ENCODE measurements at regions not wholly inside any gene's neighbourhood (a gene's known extent, or its start where the extent isn't known, plus 50 kb on each side); places are given as distances from the start of the nearest gene placed in this dataset.

DNA sequence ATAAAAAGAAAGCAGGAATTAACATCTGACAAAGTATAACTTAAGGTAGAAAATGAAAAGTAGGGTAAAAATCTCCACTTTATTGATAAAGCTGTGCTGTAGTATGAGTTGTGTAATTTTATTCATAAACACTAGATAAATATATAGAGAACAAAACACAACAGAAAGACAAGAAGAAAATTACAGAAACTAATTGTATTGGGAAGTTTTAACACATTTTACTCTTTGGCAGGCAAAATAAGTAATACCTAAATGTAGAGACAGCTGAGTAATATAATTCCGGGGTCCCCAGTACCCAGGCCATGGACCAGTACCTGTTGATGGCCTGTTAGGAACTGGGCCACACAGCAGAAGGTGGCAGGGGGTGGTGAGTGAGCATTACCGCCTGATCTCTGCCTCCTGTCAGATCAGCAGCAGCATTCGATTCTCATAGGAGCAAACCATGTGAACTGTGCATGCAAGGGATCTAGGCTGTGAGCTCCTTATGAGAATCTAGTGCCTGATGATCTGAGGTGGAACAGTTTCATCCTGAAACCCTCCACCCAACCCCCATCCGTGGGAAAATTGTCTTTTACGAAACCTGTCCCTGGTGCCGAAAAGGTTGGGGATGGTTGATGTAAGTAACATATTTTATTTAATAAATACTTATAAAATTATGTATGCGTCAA is 84.4 kb upstream of the ETV6 start:
- Histone ChIP-seq H3K27me3 (no peaks in the 10 kb centered on the region), H3K36me3 (no peaks in the 10 kb centered on the region), H3K27ac (no peak overlapping the region), H3K4me3 (no peak overlapping the region), H3K4me1 (no peaks in the 10 kb centered on the region), H3K9me3 (no peaks in the 10 kb centered on the region), H3K9ac (ENCODE audit: low read depth in 2 of 2, low read length in 2 of 2) (no peak overlapping the region)
- DNase-seq = no peak
- intact Hi-C loops (cut with DNase I) = no loop called here
- TF ChIP-seq, protein P1, sequence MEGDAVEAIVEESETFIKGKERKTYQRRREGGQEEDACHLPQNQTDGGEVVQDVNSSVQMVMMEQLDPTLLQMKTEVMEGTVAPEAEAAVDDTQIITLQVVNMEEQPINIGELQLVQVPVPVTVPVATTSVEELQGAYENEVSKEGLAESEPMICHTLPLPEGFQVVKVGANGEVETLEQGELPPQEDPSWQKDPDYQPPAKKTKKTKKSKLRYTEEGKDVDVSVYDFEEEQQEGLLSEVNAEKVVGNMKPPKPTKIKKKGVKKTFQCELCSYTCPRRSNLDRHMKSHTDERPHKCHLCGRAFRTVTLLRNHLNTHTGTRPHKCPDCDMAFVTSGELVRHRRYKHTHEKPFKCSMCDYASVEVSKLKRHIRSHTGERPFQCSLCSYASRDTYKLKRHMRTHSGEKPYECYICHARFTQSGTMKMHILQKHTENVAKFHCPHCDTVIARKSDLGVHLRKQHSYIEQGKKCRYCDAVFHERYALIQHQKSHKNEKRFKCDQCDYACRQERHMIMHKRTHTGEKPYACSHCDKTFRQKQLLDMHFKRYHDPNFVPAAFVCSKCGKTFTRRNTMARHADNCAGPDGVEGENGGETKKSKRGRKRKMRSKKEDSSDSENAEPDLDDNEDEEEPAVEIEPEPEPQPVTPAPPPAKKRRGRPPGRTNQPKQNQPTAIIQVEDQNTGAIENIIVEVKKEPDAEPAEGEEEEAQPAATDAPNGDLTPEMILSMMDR (IDR thresholded peaks at IDR 0.05) = no peak

DNA sequence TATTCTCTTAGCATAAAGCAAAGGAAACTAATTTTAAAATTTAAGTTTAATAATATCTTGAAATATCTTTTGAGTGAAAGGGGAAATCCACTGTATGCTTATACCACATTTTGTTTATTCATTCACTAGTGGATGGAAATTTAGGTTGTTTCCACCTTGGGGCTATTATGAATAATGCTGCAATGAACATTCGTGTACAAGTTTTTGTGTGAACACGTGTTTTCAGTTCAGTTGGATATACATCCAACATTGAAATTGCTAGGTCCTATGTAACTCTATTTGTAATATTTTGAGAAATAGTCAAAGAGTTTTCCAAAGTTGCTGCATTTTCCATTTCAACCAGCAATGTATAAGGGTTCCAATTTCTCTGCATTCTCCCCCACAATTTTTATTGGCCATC is 83.7 kb upstream of the ETV6 start:
- intact Hi-C loops (cut with DNase I) = no loop called here
- TF ChIP-seq, protein P1 (IDR thresholded peaks at IDR 0.05) = no peak
- Histone ChIP-seq H3K27ac (no peak overlapping the region), H3K4me1 (no peaks in the 10 kb centered on the region), H3K9me3 (no peaks in the 10 kb centered on the region), H3K9ac (ENCODE audit: low read depth in 2 of 2, low read length in 2 of 2) (no peak overlapping the region), H3K36me3 (no peaks in the 10 kb centered on the region), H3K4me3 (no peak overlapping the region), H3K27me3 (no peaks in the 10 kb centered on the region)
- DNase-seq = no peak

DNA sequence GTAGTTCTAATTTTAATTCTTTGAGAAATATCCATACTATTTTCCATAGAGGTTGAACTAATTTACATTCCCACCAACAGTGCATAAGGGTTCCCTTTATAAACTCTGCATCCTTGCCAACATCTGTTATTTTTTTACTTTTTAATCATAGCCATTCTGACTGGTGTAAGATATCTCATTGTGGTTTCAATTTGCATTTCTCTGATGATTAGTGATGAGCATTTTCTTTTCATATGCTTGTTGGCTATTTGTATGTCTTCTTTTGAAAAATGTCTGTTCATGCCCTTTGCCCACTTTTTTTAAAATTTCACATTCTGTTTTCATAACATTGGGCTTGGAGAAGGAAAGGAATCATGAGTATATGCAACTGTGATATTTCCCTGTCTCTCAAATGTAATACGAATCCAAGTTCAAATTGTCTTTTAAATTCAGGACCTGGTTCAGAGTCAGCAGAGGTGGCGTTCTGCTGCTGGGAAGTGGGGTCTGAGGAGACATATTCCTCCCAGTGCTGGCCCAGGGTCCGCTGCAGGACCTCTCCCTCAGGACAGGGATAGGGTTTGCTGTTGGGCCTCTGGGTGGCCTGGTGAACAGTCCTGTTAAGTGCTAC is 81.2 kb upstream of the ETV6 start:
- Histone ChIP-seq H3K27ac (no peak overlapping the region), H3K4me3 (no peak overlapping the region), H3K27me3 (no peaks in the 10 kb centered on the region), H3K9ac (ENCODE audit: low read depth in 2 of 2, low read length in 2 of 2) (no peak overlapping the region), H3K36me3 (no peaks in the 10 kb centered on the region), H3K4me1 (no peaks in the 10 kb centered on the region), H3K9me3 (no peaks in the 10 kb centered on the region)
- DNase-seq = no peak
- intact Hi-C loops (cut with DNase I) = no loop called here
- TF ChIP-seq, protein P1 (IDR thresholded peaks at IDR 0.05) = no peak

DNA sequence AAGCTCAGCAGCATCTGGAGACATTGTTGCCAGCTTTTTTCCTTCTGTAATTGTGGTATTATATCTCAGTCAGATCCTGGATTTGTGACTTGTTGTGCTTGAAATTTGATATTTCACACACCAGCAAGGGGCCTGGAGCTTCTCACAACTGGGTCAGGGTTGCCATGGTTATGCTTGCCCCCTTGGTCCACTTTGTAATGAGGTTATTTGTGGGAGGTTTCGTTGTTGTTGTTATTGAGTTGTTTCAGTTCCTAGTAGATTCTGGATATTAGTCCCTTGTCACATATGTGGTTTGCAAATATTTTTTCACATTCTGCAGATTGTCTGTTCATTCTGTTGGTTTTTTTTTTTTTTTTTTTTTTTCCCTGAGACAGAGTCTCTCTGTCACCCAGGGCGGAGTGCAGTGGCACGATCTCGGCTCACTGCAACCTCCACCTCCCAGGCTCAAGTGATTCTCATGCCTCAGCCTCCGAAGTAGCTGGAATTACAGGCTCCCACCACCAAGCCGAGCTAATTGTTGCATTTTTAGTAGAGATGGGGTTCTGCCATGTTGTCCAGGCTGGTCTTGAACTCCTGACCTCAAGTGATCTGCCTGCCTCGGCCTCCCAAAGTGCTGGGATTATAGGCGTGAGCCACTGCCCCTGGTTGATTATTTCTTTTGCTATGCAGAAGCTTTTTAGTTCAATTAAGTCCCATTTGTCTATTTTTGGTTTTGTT is 80.6 kb upstream of the ETV6 start:
- Histone ChIP-seq H3K4me1 (no peaks in the 10 kb centered on the region), H3K9me3 (no peaks in the 10 kb centered on the region), H3K27me3 (no peaks in the 10 kb centered on the region), H3K9ac (ENCODE audit: low read depth in 2 of 2, low read length in 2 of 2) (no peak overlapping the region), H3K4me3 (no peak overlapping the region), H3K36me3 (no peaks in the 10 kb centered on the region), H3K27ac (no peak overlapping the region)
- TF ChIP-seq, protein P1 (IDR thresholded peaks at IDR 0.05) = no peak
- DNase-seq = no peak
- intact Hi-C loops (cut with DNase I) = no loop called here

DNA sequence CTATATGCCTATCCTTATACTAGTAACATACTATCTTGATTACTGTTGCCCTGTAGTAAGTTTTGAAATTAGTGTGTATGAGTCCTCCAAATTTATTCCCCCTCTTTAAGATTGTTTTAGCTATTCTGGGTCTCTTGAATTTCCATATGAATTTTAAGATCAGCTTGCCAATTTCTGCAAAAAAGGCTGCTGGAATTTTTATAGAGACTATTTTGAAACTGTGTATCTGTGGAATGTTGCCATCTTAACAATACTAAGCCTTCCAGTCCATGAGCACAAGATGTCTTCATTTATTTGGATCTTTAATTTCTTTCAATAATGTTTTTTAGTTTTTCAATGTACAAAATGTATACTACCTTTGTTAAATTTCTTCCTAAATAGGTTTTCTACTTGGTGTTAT is 79.8 kb upstream of the ETV6 start:
- Histone ChIP-seq H3K9me3 (no peaks in the 10 kb centered on the region), H3K27ac (no peak overlapping the region), H3K9ac (ENCODE audit: low read depth in 2 of 2, low read length in 2 of 2) (no peak overlapping the region), H3K36me3 (no peaks in the 10 kb centered on the region), H3K4me3 (no peak overlapping the region), H3K27me3 (no peaks in the 10 kb centered on the region), H3K4me1 (no peaks in the 10 kb centered on the region)
- intact Hi-C loops (cut with DNase I) = no loop called here
- TF ChIP-seq, protein P1 (IDR thresholded peaks at IDR 0.05) = no peak
- DNase-seq = no peak
